Activated naive CD4-positive, alpha-beta T cell treated with Interleukin-2 at 50 U/mL for 16 hours (primary cell): ENCODE measurements at regions not wholly inside any gene's neighbourhood (a gene's known extent, or its start where the extent isn't known, plus 50 kb on each side); places are given as distances from the start of the nearest gene placed in this dataset.
"Not testable (repeated sequence)": the region's sequence is repeated elsewhere in the genome, so short reads cannot be mapped to it uniquely, and the experiment has no call there.

Source experiments
- DNase-seq: peaks from one replicate; pipeline ENCODE4 v3.0.0-alpha.2; 2020

DNA sequence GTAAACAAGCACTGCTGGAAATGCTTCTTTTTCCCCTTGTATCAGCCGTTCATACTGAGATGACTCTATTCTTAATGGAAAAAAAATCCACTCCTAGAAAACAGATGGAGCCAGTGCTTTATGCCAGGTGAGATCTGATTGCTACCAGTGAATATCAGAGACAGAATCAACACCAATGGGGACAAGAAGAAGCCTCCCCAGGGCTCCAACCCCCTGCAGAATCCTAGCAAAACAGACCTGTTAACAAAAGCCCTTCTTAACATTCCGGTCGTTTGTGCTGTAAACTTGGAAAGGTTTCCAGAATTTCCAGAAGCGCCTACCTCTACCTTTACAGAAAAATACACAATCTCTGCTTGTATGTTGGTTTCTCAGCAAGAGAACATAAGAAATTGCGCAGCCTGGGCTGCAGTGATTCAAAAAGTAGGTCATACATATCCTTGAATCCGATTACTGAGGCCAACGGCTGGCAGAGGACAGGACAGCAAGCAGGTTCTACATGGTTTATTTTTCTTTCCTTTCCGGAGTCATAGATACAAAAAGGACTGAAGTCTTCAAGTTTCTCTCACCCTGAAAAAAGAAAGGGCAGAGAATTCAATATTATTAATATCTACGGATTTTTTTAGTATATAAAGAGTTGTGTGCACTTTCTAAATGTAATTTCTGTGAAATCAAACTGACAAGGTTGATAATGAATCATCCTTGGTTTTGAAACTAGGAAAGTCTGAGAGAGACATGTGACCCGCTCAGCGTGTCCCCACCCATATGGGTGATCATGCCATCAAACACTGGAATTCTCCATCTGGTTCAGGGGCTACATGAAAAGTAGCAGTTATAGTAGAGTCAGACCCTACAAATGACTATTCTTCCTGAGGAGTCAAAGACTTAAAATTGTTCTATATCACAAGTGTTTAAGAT lies 266.7 kb upstream of the MGAT5 start:
- no peak for DNase-seq

DNA sequence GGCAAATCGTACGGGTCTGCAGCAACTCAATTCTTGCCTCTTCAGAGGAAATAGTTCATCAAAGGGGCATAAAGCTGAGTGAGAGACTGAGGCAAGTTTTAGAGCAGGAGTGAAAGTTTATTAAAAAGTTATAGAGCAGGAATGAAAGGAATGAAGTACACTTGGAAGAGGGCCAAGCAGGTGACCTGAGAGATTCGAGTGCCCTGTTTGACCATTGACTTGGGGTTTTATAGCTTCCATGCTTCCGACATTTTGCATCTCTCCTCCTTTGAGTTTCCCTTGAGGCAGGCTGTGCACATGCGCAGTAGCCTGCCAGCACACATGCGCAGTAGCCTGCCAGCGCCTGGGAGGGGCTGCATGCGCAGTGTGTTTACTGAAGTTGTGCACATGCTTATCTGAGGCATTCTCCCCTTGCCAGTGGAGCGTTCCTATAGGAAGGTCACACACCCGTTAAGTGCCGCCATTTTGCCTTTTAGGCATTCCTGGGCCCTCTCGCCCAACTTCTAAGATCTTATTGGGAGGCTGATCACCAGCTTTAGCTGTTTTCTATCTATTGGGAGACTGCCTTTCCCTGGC lies 265.5 kb upstream of the MGAT5 start:
- DNase-seq, result no peak

DNA sequence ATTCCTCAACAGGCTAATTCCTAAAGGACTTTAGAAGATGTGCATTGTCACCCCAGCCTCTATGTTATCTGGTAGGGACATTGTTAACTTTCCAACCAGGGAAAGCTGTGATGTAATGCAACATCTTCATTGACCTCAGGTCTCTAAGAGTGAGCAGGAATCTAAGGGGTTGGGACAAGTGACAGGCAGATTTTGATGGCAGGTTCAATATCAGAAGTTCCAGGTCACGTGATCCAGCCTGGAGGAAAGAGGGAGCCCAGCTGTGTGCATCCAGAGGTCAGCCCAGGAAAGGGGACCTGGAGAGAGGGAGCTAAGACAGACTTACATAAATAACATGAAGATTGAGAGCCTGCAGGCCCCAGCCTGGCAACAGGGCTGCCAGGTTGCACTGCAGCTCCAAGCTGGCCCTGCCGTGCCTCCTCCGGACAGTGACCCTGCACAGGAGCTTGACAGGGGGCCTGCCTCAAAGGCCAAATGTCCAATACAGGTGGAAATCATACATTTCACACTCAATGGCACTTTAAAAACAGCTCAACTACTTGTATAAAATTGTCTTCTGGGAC lies 262.2 kb upstream of the MGAT5 start:
- DNase-seq, result no peak

DNA sequence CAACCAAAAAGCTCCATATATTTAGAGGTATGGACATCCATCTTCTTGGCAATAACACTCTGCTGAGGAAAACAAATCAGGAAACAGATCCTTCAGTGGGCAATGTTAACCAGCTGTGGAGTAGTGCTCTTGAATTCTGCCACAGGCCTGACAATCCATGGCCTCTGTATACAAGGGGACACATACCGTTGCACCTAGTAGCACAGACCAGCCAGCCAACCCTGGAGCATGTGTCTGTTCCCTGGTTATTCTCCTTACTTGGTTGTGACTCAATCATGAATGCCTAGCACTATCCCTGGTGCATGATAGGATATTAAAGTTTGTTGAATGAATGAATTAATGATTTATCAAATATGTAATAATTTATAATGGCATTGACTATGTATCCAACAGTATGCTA lies 261.4 kb upstream of the MGAT5 start:
- no peak for DNase-seq

DNA sequence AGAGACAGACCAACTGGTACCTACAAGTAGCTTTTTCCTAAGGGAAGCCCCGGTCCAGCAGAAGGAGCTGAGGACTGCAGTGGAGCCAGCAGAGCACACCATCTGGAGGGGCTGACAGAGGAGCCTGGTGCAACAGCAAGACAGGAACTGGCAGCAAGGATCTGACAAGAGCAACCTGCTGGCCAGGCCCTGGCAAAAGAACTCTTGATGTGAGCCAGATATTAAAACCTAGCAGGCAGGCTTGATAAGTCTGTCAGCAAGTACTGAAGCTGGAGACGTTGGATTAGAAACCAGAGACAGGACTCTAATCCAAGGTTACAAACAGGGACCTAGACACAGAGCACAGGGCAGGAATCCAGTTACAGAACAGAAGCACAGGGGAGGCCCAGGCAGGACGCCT lies 260.7 kb upstream of the MGAT5 start:
- no peak for DNase-seq

DNA sequence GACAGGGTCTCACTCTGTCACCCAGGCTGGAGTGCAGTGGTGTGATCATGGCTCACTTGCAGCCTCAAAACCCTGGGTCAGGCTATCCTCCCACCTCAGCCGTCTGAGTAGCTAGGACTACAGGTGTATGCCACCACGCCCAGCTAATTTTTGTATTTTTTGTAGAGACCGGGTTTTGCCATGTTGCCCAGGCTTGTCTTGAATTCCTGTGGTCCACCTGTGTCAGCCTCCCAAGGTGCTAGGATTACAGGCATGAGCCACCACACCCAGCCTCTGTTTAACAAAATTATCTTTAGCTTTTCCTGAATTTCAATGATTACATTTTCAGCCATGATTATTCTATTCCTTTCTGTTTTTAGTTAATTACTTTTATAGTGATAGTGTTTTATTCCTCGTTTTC lies 255.1 kb upstream of the MGAT5 start:
- DNase-seq, result not testable (repeated sequence)

DNA sequence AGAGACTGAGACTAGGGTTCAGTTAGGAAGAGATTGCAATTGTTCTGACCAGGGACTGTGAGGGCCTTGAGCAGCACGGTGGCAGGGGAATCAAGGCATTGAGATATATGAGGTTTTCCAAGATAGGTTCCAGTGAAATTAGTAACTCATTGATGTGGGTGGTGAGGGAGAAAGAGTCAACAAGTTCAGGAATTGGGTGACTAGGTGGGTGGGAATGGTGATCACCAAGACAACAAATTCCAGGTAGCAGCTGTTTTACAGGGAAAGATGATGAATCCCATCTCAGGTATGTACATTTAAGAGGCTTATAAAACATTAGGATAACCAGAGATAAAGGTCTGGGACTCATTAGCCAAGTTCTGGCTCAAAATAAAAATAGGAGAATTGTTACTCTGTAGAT lies 251.5 kb upstream of the MGAT5 start:
- no peak for DNase-seq

DNA sequence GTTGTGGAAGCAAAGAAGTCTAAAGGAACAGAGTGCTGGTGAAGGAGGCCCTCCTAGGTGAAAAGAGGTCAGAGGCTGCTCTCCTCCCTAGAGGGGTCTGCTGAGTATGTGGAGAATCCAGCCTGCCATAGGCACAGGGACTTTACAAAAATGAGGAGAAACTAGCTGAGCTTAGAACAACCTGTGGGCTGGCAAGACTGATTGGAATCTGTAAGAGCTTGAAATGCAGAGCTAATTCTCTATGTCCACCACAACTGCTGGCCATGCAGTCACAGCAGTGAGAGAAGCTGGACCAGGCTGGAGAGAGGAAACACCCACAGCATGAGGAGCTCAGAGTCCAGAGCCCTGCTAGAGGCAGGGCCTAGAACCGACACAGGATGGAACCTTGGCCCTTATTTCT lies 251.0 kb upstream of the MGAT5 start:
- no peak for DNase-seq

DNA sequence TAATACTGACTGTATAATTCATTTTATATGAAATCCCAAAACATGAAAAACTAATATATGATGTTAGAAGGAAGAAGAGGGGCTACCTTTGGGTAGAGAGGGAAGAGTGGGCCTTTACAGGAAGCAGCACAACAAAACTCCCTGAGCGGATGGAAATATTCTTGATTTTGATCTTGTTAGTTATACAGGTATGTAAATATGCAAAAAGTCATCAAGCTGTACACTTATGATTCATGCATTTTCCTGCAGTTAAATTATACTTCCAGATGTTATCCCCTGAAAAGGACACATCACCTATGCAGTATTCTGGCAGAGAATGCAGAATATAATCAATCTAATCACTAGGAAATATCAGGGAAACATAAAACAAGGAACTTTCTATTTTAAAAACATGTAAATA lies 249.4 kb upstream of the MGAT5 start:
- no peak for DNase-seq

DNA sequence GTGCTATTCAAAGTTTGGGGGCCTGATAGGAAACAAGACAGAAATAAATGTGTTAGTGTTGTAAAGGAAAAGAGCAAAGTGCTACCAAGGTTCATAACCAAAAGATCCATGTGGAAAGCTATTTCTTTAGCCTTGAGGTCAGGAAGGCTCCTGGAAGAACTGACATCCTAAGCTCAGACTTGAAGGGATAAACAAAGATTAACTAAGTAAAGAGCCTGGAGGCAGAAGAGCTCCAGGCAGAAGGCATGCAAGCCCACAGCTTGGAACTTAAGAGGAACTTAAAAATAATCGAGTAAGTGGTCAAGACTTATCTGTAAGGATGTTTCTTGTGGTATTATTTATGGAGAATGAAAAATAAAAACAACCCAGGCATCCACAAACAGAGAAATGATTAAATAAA lies 245.0 kb upstream of the MGAT5 start:
- no peak for DNase-seq

DNA sequence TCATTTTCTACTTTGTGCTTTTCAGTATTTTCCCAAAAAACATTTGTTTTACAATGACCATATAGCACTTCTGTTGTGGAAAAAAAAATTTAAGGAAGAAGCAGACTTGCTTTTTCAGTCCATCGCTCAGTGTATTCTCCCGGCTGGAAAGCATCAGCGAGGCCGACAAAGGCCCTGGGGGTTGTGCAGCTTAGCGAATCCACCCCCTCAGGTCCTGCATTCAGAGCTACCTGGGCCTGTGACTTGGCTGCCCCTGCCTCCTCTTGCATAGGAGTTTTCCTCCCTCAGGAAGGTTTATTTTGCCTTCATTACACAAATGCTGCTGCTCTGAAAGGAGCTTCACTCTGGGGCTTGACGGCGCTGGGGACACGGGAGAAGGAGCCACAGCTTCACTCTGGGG lies 244.4 kb upstream of the MGAT5 start:
- DNase-seq, result no peak

DNA sequence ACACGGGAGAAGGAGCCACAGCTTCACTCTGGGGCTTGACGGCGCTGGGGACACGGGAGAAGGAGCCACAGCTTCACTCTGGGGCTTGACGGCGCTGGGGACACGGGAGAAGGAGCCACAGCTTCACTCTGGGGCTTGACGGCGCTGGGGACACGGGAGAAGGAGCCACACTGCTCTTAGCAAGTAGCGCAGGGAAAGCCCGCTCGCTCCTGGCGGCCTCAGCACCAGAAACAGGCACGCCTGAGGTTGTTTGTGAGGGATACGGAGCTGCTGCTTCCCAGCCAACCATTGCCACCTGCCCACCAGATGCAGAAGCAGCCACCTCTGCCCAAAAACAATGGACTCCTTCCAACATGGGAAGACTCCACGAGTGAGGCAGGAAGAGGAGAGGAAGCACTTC lies 244.0 kb upstream of the MGAT5 start:
- not testable (repeated sequence) for DNase-seq

DNA sequence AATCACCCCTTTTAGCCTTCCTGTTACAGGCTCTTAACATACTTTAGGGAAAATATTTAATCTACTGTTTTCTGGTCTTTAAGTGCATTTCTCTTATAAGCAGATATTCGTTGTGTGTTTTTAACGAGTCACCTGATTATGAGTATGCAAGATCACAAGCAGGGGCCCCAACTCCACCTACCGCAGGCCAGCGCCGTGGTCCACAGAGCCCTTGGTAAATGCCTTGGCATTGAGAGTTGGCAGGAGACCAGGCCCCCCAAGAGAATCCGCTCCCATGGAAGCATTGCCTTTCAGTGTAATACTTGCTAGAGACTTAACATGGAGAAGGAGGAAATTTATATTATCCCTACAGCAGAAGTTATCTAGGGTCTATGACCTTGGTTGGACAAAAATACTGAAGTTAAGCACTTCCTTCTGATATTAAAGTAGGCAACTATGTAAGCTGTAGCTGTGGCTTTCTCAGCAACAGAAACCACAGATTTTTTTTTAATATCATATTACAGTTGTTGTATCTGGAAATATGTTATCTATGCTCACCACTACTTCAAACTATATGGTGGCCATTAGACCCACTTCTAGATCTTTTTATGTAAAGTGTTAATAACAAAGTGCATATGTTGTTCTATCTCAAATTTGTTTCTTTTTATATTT lies 241.8 kb upstream of the MGAT5 start:
- DNase-seq, result no peak

DNA sequence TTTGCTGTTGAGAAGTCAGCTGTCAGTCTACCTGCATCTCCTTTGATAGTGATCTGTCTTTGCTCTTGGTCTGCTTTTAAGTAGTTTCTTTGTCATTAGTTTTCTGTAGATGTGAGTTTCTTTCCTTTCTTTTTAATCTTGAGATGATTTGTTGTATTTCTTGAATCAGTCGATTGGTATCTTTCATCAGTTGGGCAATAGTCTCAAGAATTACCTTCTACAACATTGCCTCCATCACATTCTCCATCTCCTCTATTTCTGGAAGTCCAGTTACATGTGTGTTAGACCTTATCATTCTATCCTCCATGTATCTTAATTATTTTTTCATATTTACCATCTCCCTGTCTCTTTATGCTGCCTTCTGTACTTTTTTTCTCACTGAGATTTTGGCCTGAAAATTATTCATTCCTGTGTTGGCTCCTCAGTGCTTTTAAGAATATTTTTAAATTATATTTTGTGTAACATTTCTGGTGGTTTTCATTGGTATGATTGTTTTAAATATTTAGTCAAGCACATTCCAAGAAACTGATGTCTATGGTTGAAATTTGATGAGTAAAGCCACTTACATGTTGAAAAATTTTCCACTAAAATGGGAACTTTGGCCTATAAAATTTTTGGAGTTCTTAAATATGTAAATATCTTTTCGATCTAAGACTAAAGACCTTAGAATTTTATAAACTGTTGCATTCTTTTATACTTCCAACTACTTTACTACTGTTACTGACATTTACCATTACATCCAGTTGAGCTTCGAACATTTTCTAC lies 239.5 kb upstream of the MGAT5 start:
- no peak for DNase-seq

DNA sequence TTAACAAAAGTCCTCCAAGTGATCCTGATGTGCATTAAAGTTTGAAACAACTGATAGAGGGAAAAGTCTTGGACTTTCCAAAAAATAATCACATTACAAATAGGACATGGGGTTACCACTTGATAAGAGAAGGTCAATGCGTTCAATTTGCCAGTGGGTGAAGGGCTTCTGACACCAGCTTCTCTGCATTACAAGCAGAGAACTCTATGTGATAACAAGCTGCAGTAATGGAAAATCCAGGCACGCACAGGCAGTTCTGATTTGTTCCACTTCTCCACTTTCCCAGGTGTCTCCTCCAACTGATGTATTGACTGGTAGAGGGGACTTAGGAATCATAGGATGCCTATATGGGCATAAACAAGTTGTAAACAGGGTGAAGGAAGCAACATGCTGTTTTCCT lies 234.0 kb upstream of the MGAT5 start:
- DNase-seq, result no peak

DNA sequence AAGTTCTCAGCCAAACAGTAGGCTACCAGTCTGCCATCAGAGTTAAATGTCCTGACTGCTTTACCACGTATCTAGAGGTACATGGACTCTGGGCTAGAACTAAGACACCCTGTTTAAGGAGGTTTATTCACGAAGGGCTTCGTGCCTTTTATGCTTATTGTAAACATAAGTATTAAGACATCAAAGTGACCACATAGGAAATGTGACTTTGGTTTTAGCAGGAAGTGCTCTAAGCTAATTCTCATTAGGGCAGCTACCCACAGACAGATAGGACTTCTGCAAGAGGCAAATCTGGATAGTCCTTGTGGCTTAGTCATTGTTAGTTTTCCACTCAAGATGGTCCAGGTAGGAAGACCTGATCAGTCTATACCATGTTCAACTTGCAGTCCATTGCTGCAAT lies 233.3 kb upstream of the MGAT5 start:
- DNase-seq, result no peak

DNA sequence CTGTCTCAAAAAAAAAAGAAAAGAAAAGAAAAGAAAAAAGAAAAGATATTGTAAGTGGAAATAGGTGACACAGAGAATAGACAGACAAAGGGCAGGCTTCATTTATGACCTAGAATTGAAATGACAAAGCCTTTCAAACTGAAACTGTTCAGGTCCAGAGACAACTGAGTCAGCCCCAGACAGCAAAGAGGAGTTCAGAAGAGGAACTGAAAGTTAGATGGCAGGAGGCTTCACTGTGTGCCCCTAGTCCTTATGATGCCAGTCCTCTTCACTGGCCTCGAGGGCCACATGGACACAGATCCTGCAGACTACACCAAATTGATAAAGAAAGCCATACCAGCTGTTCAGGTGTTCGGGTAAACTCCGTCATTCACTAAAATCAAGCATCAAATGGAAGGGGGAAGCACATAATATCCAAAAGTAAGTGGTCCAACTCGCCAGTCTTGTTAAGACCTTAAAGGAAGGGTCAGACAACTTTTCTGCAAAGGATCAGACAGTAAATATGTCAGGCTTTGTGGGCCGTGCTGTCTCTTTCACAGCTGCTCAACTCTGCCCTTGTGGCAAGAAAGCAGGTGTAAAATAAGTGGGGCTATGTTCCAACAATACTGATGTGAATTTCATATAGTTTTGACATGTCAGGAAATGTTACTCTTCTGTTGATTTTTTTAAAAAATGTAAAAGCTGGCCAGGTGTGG lies 231.9 kb upstream of the MGAT5 start:
- no peak for DNase-seq

DNA sequence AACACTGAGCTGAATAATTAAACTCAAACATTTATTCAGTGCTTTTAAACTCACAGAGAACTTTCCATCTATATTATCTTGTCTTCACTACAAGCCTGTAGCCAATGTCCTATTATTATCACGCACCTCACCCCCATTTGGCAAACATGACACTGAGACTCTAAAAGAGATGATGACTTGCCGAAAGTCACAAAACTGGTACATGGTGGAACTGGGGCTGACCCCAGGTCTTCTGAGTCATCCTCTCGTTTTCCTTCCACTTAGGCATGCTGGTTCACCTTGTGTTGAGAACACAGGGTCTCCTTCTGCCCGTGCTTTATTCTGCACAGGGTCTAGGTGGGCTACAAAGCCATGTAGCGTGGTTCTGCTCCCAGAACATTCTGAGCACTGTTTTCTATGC lies 230.0 kb upstream of the MGAT5 start:
- no peak for DNase-seq

DNA sequence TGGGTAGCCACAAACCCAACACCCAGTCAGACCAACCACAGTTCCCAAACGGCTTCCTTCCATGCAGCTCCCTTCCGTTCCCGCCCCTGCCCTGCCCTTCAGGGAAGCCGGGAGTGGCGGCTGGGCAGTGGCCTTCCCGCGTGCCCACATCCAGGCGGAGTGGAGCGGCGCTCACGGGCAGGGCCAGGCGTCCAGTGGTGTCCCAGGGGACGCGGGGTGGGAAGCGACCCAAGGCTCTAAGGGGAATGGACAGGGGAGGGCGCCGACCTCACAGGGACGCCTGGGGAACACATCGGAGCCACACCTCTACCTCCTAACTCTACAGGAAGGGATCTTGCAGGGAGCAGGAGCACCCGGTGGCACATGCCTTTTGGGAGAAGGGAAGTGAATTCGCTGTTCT lies 225.9 kb upstream of the MGAT5 start:
- no peak for DNase-seq

DNA sequence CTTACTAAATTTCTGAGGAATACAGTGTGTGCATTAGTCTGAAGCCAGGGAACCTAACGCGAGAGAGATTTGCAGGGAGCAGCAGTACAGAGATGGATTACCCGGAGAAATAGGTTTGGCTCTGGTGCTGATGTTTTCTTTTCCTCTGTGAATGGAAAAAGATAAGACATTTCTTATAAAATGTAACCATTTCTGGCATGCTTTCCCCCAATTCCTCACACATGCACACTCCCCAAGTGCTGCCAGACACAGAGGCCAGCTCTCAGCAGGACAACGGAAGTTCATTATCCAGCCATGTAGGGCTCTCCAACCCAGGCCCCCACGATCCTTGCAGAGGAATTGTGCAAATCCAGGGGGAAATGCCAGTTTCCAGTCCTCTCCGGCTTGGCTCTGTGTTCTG lies 224.5 kb upstream of the MGAT5 start:
- no peak for DNase-seq

DNA sequence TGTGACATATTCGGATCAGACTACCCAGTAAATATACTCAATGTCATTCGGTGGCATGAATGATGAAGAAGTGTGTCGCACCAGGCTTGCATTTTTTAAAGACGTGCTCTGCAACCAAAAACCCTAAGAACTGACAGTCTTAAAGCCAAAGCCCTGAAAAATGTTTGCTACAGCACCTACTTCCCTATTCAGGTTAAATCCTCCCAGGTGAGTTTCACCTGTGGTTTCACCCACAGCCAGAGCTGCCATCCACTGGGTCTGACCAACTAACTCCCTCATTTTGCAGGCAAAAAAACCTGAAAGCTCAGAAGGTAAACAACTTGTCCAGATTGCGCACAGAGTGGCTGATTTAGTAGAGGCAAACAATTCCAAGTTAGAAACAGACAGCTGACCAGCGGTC lies 222.3 kb upstream of the MGAT5 start:
- no peak for DNase-seq

DNA sequence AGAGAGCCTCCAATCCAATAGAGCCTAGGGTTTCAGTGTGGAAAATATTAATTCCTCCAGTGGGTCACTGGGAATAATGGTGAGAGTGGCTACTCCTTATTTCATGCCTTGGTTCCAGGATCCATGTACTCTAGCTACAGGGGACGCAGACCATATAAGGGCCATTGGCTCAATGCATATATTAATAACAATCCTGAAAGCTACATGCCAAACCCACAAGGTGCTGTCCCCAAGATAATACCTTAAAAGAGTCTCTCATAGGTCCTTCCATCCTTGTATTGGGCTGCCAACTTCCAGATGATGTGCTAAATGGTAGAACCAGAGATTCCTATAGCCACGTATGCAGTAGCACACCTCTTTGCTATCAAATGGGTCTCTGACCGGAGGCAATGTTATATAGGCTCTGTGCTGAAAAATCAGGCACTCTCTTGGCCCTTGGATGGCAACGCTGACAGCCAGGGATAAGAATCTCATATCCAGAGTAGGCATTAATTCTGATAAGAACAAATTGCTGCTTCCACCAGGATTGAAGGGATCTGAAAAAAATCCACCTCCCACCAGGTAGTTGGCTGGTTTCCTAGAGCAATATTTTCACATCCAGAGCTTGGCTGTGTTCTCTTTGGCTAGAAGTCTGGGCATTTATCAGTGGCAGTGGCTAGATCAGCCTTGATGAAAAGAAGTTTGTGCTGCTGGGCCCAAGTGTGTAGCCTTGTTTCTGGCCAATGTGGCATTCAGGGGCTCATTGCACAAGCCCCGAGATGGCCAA lies 218.1 kb upstream of the MGAT5 start:
- DNase-seq, result no peak
